GM13977 (cell line): ENCODE measurements at regions not wholly inside any gene's neighbourhood (a gene's known extent, or its start where the extent isn't known, plus 50 kb on each side); places are given as distances from the start of the nearest gene placed in this dataset.

Experiments used
- DNase-seq: peaks from one replicate; pipeline ENCODE4 v3.0.0; 2012; ENCODE audit warnings: low spot score
- in situ Hi-C: fragments of 300-500 bp; cut with MboI; formaldehyde crosslinking; loops from one replicate; pipeline ENCODE4 v1.12.0; 2022; ENCODE audit warnings: low sequenced_read_pairs, low pct_unique_long_range_greater_than_20kb, mixed read lengths, inconsistent platforms; ENCODE audit not compliant: unreplicated experiment
- TF ChIP-seq, protein P1 (sequence below): IDR thresholded peaks from 2 replicates; pipeline ENCODE4 v1.5.1; 2012; ENCODE audit warnings: mild to moderate bottlenecking, control low read depth; ENCODE audit not compliant: insufficient read depth; ENCODE audit errors: extremely low read depth, missing control alignments

DNA sequence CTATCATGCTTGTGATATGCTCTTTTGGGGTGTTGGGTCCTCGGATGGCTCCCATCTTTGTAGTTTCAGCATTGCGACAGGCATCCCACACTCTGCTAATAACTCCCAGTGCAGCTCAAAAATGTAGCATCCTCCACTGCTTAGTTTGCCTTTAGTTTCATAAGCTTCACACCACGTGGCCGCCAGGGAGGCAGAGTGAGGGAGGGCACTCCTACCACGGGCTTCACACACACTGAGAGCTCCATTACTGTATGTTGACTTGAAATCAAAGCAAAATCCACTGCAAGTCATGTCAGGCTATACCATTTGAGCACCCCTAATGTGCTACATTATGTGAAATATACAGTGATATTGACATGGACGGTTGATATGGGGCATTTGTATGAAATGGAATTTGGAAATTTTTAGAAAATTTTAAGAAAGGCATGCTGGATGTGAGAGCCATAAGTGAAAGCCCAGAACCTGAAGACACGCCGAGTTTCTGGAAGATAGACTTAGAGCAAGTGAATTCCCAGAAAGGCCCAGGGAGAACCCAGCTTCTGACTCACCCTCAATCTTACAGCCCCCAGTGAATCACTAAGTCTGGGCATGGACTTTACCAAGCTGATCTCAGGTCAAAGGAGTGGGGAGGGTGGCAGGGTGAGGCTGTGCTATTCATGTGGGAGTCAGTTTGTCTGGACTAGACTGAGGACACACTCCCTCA lies 94.1 kb downstream of the HSPH1 start:
- DNase-seq, result no peak
- TF ChIP-seq, protein P1, sequence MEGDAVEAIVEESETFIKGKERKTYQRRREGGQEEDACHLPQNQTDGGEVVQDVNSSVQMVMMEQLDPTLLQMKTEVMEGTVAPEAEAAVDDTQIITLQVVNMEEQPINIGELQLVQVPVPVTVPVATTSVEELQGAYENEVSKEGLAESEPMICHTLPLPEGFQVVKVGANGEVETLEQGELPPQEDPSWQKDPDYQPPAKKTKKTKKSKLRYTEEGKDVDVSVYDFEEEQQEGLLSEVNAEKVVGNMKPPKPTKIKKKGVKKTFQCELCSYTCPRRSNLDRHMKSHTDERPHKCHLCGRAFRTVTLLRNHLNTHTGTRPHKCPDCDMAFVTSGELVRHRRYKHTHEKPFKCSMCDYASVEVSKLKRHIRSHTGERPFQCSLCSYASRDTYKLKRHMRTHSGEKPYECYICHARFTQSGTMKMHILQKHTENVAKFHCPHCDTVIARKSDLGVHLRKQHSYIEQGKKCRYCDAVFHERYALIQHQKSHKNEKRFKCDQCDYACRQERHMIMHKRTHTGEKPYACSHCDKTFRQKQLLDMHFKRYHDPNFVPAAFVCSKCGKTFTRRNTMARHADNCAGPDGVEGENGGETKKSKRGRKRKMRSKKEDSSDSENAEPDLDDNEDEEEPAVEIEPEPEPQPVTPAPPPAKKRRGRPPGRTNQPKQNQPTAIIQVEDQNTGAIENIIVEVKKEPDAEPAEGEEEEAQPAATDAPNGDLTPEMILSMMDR, result no peak
- in situ Hi-C loops, result no loop called here

DNA sequence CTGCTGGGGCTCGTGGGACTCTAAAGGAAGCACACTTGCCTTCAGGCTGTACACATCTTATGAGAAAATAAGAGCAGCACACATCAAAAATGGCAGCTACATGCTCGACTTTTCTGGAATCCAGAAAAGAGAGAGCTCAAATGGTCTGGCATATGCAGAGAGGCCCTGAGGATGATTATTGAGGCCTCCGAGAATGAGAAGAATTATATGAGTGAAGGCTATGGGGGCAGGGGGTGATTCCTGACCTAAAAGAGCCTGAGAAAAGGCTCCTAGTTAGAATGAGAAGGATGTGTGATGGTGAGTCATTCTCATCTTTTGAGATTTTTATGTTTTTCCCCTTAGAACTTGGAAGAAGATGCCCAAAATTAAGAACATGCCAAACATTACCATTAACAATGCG lies 97.1 kb downstream of the HSPH1 start:
- DNase-seq, result no peak
- TF ChIP-seq, protein P1, result no peak
- in situ Hi-C loops, result no loop called here

DNA sequence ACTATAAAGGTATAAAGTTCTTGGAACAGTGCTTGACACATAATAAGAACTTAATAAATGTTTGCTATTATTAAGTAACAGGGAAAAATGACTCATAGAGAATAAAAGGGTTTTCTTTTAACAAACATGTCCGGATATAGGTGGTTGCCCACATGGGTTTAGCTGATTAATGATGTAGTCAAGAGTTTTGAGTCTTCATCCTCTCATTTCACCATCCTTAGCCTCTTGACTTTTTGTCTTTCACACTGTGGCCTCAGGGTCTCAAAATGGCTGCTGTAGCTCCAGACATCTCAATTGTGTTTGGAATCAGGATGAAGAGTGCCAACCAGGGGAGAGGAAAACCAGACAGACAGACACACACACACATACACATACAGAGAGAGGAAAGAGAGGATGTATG lies 97.9 kb downstream of the HSPH1 start:
- no peak for DNase-seq
- TF ChIP-seq, protein P1, result no peak
- in situ Hi-C loops, result no loop called here

DNA sequence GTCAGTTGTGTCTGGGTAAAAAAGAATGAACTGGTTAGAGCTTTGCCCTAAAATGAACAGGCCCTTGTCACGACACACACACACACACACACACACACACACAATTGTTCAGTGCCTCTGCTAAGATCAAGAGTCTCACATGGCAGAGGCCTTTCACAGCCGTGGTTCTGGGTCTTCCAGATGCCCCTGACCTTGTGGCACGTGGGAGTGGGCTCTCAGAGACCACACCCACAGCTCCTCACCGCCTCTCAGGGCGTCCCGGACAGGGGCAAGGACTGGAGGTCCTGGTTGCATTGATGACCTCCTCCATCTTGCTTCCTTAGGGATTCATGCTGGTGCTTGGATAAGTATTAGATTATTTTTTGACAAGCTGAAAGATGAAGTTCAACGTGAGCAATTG lies 101.0 kb downstream of the HSPH1 start:
- in situ Hi-C loops, result no loop called here
- TF ChIP-seq, protein P1, result no peak
- no peak for DNase-seq

DNA sequence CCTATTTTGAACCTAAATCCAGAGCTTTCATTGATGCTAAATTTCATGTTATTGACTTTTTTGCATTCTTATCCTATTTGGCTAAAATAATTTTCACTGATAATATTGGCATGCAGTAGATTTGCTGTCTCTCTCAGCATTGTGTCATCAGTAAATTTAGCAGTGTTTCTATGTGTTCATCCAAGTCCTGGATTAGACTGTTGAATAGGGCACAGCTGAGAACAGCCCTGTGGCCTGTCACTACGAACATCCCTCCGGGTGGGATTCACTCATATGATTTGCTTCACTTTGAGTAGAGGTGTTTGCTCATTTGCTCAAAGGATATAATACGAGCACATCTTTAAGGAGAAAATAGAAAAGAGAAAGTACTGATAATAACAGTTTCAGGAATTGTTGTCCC lies 101.5 kb downstream of the HSPH1 start:
- TF ChIP-seq, protein P1, result no peak
- in situ Hi-C loops, result no loop called here

DNA sequence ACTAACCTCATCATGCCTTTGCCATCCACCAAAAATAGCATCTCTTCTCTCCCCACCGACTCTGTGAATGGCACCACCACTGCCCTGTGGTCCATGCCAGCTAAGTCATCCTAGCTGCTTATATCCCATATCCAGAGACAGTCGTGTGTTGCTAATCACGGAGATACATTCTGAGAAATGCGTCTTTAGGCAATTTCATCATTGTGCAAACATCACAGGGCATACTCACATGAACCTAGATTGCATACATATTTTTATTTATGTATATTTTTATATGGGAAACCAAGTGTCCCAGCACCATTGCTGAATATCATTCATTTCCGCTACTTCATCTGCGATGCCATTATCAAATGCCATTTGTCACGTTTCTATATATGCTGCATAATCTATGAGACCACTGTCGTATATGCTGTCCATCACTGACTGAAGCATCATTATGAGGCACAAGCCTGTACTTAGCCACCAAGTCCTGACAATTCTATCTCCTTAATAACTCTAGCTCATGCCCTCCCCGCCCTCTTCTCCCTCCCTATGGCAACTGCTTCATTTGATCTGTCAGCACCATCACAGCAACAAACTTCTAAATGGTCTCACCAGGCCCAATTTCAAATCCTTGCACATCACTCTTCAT lies 104.2 kb downstream of the HSPH1 start:
- DNase-seq, result no peak
- TF ChIP-seq, protein P1, result no peak
- in situ Hi-C loops, result no loop called here

More for the DNA sequence above, 101.5 kb downstream of the HSPH1 start:
- DNase-seq, result no peak
